DLD1 (cell line): ENCODE measurements at regions not wholly inside any gene's neighbourhood (a gene's known extent, or its start where the extent isn't known, plus 50 kb on each side); places are given as distances from the start of the nearest gene placed in this dataset.

Experiments
- in situ Hi-C: cut with HindIII; loops from 2 replicates; pipeline ENCODE4 v1.10.0; 2017; ENCODE audit warnings: low sequenced_read_pairs

DNA sequence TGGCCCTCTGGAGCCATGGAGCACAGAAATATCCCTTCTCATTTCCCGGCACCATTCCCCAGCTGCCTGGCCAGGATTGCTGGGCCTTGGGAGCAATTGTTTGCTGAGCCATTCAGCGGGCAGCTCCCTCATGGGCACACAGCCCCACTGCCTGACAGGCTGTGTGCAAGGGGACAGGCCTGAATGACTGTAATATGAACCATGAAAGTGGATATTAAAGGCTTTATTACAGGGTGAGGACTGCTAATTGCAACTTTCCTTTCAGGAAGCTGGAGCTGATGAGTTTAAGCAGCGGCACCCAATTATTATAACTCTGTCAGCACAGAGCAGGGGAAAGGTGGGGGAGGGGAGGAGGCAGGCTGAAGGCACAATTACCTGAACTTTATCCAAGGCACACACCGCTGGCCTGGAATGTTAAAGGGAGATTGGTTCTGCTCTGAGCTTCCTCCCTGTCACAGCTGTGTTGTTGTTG is 159.8 kb upstream of the SDK2 start:
- in situ Hi-C loops: no loop called here

DNA sequence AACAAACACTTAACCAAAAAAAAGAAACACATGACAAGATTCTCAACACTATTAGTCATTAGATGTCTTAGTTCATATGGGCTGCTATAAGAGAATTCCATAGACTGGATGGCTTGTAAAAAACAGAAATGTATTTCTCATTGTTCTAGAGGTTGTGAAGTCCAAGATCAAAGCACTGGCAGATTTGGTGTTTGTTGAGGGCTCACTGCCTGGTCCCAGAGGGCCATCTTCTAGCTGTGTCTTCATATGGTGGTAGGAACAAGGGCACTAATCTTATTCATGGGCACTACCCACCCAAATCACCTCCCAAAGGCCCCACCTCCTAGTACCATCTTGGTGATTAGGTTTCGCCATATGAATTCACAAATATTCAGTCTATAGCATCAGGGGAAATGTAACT is 162.5 kb upstream of the SDK2 start:
- in situ Hi-C loops: no loop called here

DNA sequence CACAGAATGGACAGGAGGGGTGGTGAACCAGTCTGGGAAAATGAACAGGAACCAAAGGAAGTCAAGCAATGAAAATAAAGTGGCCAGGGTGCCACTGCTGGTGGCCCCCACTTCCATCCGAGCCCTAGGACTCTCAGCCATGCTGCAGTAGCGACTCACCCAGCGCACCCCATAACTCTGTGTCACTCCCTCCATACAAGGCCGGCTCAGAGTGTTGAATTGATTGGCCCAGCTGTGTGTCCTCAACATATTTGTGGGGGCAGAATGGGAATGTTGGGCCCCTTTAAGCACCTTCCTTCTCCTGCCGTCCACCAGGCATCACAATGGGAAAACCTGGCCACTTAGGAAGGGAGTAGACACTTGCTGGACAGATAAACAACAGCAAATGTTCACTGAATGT is 169.0 kb upstream of the SDK2 start:
- in situ Hi-C loops: no loop called here

DNA sequence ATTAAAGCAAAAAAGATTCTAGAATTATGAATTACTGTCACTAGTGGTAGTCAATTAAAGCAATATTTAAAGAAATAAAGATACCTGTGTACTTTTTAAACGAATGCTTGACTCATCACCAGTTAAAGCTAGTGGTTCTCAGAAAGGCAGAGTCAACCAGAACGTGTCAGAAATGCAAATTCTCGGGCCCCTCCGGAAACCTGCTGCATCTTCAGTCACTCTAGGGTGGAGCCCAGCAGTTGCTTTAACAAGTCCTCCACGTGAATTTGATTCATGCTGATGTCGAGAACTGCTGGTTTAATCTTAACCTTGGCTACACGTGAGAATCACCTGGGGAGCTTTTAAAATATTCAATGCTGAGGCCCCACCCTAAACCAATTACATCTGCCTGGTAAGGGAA is 169.8 kb upstream of the SDK2 start:
- in situ Hi-C loops: no loop called here

DNA sequence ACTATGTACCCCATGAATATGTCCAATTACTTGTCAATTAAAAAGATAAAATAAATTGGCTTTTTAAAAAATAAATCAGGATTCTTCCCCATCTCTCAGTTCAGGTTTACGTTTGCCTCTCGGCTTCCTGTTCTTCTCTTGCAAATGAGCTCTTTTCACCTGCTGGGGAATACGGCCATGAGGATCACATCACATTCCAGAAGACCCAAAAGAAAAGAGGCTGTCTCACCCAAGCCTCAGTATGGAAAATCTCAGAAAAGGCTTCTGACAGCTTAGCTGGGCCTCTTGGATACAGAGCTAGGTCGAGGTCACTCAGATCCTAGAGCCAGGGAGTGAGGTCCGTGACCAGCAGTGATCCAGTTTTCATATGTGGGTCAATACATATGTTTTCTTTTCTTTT is 171.2 kb upstream of the SDK2 start:
- in situ Hi-C loops: no loop called here

DNA sequence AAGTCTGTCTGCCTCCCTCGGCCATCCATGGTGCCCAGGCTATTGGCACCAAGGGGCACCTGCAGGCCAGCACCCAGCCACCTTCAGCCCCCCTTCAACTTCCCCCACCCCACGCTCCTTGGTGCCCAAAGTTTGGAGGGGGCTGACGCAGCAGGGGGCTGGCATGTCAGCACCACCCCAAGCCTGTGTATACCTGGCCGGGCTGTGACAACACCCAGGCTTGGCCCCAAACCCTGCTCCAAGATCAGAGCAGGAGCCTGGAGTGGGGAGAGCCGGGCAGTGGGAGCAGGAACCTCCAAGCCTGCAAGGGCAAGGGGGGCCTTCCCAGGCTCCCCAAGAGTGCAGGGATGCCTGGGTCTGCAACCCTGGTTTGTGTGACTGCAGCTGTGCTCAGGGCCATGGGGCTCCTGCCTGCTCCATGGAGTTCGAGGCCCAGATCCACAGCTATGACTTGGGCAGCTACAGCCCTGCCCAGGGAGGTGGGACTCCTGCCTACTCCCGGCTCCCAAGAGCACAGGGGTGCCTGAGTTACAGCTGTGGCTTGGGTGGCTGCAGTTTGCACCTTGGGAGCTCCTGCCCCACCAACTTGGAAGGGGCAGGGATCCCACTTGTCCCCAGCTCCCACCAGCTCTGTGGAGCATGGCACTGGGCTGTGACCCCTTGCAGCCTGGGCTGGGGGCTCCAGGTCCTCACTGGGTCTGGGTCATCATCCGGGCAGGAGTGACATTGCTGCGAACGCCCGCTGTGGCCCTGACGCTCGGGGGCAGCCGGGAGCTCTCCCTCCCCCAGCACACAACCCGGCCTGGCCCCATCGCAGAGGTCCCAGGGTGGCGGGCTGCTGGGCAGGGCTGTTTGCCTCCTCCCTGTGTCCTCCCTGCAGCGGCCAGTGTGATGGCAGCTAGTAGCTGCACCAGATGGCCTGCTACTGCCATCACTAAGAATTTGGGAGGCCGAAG is 175.5 kb upstream of the SDK2 start:
- in situ Hi-C loops: no loop called here

DNA sequence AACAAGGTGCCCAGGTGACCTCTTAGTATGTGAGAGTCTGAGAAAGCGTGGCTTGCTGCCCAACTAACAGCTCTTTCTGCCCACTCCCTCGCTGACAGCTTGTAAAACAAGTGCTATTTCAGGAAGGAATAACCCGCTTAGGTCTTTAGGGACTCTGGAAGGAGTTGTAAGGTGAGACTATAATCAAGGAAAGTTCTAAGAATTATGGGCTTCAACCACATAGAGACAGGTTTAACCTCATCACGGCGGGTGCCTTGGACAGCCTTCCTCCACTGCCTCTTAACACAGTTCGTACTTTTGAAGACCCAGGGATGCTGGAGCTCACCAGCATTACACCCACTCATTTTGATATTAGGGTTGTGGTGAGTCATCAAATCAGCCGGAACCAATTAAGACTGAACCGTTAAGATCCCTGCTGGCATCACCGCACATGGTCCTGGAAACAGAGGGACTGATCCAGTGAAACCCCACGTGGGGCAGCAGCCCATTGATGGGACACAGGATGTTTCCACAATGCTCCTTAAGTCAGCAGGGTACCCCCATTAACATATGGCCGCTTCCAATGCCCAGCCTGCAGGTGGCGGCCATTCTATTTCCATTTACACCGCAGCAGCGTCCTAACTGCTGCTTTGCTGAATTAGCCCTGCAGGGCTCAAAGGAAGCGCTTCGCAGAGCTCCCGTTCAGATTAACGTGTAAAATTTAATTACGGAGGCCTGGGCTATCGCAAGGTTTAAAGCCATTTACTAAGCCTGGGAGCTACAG is 176.6 kb upstream of the SDK2 start:
- in situ Hi-C loops: no loop called here

DNA sequence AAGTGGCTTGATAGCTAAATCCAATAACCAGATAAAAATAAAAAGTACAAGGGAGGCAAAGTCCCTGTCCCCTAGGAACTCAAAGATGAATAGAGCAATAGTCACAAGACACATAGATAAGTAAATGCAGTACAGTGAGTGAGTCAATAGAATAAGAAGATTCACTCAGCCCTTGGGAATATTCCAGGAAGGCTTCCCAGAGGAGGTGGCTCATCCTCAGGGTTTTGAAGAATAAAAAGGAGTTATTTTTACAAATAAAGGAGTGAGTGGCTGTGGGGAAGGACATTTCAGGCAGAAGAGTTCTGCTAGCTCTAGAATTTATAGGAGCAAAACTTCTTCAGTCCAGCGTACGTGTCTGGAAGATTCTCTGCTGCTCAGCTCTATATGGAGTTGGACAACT is 177.4 kb upstream of the SDK2 start:
- in situ Hi-C loops: no loop called here

DNA sequence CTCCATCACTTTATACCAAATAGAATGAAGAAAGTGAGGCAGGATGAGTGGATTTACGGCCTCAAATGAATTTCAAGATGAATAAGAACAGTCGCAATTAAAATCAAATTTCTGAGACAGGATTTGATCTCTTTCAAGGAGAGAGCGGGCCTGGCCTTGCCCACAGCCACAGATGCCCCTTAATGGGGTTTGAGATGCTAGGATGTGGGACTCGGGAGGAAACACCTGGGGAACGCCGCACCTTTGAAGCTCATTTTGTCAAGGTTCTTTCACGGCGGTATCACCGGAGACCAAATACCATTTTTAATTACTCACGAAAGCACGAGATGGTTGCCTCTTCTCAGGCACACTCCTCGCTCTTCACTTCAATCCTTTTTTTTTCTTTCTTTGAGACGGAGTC is 178.1 kb upstream of the SDK2 start:
- in situ Hi-C loops: no loop called here

DNA sequence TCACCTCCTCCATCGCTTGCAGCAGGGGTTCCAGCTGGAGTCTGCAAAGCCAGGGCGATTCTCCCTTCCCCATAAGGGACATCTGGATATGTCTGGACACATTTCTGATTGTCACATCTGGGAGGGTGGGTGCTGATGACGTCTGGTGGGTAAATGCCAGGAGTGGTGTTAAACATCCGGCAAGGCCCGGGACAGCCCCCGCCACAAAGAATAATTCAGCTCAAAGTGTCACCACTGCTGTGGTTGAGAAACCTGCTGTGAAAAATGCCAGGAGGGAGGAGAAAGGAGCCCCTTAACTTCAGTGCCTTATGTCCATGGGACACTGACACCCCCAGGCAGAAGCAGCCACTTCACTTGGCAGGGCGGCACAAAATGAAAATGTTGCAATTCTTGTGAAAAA is 179.4 kb upstream of the SDK2 start:
- in situ Hi-C loops: no loop called here

DNA sequence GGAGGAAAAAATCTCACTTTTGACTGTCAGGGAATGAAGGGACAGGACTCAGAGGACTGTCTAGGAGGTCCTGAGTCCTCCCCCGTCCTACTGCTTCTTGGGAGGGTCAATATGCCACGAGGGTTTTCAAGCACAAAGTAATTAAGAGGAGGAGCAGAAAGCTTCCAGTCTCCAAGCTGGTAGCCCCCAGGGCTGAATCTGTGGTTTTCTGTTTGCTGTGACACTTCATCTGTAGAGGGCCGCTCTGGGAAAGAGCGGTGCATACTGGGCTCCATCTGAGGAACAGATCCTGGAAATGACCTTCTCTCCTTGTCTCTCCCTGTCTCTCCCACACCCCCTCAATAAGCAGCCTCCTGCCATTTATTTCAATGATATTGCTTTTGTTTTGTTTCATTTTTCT is 180.1 kb upstream of the SDK2 start:
- in situ Hi-C loops: no loop called here

DNA sequence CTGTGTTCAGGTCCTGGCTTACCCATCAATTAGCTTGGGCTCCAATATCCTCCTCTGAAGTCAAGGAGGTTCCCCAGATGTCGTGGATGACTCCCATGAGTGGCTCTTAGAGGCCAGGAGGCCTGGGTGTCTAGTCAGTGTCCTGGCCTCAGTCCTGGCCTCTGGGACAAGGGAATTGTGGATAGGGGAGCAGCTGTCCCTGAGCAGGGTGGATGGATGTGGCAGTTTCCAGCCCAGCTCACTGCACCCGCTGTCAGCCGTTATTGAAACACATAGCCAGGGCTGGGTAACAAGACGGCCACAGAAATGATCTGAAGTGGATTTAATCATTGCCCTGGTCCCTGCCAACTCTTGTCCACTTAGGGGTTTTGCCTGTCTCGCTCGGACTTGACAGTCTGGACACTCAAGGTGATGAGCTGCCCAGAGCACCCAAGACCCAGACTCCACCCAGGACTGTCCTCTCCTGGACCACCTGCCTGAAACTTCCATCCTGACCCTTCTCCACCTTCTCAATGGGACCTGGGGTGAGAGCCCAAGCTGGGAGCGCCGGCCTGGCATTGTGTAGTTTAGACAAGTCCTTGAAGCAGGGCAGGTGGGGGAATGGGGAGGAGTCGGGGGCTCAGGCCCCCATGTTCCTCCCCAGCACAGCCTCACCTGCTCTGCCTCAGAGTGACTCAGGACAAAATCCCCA is 182.1 kb upstream of the SDK2 start:
- in situ Hi-C loops: no loop called here

DNA sequence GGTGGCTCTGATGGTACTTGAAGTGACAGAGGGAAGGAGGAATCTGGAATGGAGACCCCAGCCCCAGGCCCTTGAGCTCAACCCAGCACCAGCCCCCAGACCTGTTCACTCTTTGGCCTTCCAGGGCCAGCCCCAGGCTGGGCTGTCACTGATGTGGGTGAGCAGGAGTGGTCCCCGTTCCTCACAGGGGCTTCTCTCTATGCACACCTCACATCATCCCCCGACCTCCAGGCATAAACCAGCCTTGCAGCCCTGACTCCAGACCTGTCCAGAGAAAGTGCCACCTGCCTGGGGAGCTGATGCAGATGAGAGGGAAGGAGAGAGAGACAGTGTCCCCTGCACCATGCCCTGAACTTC is 182.6 kb upstream of the SDK2 start:
- in situ Hi-C loops: no loop called here

DNA sequence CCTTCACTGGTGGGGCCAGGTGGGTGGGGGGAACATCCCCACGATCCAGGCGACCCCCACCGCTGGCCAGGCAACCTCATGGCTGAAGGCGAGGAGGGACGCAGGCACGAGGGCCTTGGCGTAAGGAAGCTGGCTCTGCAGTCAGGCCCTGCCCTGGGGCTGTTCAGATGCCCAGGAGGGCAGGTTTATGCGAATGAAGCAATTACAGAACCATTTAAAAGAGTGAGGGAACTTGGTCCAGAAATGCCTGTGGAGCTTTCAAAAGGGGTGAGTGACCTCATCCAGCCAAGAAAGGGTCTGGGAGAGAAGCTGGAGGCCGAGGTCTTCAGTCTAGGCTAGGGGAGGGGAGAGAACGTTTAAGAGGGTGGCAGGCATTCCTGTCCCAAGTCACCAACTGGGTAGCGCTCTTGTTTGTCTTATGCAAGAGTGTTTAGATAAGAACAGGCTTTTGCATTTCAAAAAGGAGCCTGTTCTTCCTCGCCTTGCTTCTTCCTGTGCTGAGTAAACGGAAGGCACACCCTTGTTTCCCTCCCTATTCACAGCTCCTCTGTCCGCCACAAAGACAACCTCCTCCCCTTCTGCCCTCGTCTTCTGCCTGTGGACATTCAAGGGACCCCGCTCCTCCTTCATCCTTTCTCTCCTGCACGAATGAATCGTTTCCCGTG is 183.5 kb upstream of the SDK2 start:
- in situ Hi-C loops: no loop called here

DNA sequence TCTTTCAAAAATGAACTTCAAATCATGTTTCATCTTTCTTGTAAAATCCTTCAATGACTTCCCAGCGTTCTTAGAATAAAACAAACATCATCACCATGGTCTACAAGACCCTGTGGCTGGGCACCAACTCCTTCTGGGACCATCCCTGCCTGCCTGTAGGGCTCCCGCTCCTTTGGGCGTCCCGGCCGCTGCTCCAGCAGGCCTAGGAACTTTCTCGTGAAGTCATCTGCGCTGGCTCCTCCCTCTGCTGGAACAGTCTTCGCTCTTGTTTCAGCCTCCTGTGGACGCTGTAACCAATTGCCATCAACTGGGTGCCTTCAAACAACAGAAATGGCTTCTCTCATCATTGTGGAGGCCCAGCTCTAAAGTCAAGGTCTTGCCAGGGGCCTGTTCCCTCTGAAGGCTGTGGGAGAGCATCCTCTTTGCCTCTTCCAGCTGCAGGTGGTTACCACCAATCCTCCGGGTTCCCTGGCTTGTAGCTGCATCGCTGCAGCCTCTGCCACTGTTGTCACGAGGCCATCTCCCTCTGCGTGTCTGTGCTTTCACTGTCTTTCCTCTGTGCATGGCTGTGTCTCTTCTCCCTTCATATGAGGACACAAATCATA is 185.5 kb upstream of the SDK2 start:
- in situ Hi-C loops: no loop called here

DNA sequence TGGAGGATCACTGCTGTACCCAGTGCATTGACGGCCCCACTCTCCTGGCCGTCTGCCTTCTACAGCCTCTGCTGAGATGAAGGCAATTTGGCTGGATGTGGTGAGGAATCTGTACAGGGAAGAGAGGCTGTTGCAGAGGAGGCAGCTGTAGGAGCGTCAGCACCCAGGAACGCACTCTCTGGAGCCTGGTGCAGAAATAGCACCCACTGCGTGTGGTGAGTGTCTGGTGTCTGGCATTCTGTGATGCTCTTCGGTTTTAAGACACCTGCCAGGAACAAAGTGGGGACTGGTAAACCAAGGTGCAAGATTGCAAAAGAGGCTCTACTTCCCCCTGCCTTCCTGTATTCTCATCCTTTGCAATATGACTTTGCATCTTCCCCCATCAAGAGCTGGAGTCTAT is 187.5 kb upstream of the SDK2 start:
- in situ Hi-C loops: no loop called here

DNA sequence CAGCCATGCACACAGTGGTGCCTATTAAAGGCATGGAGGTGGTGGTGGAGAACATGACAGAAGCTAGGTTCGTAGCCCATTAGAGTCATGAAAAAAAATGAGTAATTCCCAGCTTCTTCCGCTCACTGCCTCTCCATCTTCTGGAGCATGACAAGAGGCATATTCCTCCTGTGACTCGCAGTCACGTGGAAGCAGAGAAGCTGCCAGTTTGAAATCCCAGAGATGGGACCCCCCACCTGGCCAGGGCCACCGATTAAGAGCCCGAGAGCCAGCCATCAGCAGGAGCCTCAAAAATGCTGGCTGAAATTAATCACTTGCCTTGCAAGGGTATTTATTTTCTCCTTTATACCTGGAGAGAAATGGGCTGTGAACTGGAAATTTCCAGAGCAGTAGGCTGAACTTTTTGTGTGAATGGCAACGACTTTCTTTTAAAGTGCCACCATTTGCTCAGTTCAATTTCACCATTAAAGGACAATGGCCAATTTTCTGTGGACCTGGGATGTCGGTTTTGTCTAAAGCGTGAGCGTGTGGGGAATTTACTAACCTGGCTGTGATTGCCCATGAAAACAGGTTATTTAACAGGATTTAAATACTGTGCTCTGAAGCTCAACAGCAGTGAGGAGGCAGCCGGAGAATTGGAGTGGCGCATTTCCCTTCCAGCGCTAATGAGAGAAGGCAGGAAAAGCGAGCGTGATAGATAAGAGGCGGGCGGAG is 189.7 kb upstream of the SDK2 start:
- in situ Hi-C loops: no loop called here

DNA sequence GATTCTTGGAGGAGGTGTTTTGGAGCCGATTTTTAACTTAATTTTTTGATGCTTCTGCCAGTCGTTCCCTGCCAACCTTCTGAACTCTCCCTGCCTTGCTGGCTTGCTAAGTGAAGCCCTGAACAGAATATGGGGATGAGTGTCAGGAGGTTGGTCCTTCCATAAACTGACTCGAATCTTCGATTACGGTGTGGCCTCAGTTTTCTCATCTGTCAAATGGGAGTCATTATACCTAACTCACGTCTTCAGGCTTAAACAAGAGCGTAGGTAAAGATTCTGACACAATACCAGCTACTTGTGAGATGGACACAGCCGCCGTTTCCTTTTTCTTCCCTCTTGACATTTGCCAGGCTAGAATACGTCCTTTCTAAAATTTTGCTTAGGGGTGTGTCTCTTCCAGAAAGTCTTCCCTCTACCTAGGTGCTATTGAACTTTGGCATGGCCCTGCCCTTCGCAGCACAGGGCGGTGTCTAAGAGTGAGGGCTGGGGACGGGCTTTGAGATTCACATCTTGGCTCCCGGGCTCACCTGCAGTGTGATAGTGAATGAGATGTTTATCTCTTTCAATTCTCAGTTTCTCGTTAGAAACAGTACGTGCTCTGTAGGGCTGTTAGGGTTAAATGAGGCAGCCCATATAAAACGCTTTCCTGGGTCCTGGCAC is 190.6 kb upstream of the SDK2 start:
- in situ Hi-C loops: no loop called here

DNA sequence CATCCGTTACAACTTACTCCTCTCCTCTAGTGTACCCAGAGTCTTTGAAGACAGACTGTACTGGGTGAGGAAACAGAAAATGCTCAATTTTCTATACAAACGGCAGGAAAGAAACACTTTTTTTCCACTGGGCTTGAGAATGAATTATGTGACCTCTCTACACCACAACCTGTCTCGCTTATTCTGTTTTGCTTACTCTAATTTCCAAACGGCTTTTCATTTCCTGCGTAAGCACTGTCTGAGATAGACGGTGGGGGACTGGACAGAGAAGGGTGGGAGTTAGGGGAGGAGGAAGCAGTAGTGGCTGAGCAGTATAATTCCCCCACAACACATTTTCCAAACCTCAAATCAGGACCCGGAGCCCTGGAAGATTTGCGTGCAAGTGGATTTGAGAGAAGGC is 191.4 kb upstream of the SDK2 start:
- in situ Hi-C loops: no loop called here

DNA sequence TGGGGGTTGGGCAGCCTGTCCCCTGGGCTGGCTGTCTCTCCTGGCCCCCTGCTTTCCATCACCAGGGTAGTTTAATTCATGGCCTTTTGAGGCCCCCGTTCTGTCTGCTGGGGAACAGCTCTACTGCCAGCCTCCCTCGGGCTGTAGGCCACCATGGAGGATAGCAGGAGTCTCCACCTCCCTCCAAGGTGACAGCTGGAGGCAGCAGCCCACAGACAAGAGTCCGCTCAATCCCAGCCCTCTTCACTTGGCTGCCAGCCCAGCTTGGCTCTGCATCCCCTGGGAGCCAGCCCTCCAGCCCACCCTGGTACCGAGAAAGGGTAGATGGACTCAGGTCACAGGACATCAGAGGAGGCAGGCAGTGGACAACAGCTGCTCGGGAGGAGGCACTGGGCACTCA is 194.6 kb upstream of the SDK2 start:
- in situ Hi-C loops: no loop called here
